HG02588 (cell line): ENCODE measurements at regions not wholly inside any gene's neighbourhood (a gene's known extent, or its start where the extent isn't known, plus 50 kb on each side); places are given as distances from the start of the nearest gene placed in this dataset.

Experiments used
- ATAC-seq: cut with Tn5 transposase; IDR thresholded peaks from one replicate; pipeline ENCODE4 v1.9.1; 2021; ENCODE audit warnings: mild to moderate bottlenecking, moderate library complexity; ENCODE audit not compliant: unreplicated experiment

GRCh38 chr9:87084407-87084806 lies 137.1 kb upstream of the GAS1 start:
- no peak for ATAC-seq

DNA sequence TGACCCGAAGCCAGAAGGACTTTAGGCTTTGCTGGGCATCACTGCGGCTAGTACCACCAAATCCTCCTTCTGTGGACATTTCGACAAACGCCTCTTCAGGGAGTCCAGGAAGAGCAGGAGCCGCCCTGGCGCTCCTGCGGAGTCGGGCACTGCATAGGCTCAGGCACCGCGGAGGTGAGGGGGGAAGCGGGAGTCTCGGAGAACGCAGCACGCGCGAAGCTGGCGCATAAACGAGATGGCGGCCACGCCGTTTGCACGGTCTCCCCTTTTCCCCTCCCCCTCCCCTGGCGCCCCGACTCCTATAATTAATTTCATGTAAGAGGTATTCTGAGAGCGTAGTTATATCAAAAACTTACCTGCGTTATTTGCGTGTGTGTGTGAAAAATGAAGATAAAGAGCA lies 137.8 kb upstream of the GAS1 start:
- ATAC-seq, result no peak

GRCh38 chr9:87085521-87085920 lies 138.2 kb upstream of the GAS1 start:
- no peak for ATAC-seq

- ATAC-seq, result no peak
Observed at GRCh38 chr9:87086221-87086818, 139.0 kb upstream of the GAS1 start.

GRCh38 chr9:87087197-87087596 lies 139.9 kb upstream of the GAS1 start:
- no peak for ATAC-seq

DNA sequence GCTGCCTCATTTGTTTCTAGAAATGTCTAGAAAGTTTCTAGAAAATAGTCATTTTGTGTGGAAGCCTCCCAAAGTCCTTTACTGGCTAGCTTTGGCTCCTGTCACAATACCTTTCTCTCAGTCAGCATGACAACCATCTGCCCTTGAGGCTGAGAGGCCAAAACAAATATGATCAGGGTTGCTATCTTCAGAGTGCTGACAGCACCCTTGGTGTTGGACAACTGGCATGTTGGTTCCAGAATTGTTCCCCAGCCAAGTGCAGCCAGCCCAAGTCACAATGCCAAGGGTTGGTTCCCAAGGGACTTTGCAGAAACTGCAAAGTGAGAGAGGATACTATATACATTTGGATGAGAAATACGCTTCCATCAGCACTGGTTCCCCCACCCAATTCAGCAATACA lies 140.9 kb upstream of the GAS1 start:
- ATAC-seq, result no peak

DNA sequence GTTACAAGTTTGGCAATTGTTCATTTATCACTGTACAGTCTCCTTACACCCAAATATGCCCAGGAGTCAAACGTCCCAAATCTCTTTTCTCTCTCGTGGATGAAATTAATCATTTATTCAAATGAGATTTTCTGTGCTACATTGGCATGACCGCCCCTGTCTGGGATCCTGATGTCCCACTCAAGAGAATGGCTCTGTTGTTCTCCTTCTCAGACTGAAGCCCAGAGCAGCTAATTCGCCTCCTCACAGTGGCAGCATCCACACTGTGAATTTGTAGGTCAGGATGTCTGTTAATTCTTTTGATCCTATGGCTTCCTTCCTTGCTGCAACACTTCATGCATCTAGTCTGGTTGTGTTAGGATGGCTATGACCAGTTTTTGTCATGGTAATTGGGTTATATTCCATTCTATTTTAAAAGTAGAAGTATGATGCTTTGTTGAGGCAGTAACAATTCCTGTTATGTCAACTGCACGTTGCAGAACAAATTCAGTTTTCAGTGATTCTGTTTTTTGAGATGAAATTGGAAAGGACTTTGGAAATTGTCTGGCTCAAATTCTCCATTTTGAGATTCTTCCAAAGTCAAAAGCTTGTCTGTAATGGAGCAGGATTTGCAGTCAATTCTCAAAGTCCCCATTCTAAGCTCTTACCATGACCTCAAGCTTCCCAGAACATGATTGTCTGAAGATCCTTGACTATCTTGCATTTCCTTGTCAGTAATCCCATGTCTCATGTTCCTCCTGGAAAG lies 141.5 kb upstream of the GAS1 start:
- ATAC-seq, result no peak

DNA sequence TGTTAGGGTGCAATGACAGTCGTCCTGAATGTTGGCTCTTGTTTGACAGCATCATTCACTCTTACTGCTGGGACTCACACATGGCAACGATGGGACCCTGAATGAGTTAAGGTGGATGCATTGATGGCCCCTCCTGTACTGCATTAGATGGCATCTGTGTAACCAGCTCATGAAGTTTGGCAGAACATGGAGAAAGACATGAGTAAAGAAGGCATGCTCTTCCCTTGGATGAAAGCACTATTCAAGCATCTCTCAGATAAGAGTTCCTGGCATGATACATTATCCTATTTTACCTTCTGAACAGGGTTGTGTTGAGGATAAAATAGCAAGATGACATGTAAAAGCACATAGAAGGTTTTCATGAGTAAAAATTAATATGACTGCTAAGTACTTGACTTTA lies 142.2 kb upstream of the GAS1 start:
- no peak for ATAC-seq

- ATAC-seq, result no peak
Observed at GRCh38 chr9:87089929-87090328, 142.6 kb upstream of the GAS1 start.

- no peak for ATAC-seq
Observed at GRCh38 chr9:87093777-87094176, 146.5 kb upstream of the GAS1 start.

DNA sequence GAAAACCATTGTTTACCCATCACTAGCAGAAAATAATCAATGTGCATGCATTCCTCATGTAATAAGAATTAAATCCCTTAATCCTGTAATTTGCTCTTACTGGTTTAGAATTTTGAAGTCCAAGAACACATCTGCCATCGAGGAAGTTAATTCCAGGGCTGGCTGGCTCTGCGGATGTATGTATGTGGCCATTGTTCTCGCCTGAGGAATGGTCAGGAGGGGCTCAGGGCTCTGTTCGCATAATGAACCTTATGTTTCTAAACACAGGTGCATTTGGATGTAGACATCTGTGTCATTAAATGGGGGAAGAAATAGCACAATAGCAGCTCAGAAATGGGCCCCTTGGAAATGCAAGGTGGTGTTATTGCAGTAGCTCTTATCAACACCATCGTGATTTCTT lies 148.6 kb upstream of the GAS1 start:
- no peak for ATAC-seq

DNA sequence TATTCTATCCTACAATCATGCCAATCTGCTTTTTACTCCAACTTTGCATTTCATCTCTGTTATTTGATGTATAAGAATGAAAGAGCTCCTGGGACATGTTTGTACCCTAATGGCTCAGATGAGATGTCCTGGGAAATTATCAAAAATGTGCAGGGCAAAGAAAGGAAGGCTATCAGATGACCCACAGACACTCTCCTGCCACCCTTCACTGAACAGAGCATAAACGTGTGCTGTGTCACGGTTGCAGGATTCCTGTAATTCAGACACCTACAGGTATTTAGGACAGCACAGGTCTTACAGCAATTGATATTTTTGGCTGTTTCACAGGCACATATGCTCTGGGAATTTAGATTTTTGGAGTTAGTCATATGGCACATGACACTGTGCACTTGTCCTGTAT lies 149.2 kb upstream of the GAS1 start:
- ATAC-seq, result no peak

DNA sequence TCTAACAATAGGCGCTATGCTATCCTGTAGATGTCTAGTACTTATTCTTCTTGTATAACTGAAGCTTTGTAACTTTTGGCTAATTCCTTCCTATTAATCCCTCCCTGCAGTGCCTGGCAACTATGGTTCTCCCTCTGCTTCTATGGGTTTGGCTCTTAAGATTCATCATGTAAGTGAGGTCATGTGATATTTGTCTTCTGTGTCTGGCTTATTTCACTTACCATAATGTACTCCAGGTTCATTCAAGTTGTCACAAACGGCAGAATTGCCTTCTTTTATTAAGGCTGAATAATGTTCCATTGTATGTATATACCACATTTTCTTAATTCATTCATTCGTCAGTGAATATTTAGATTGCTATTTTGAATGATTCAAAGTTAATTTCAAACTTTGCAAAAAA lies 149.9 kb upstream of the GAS1 start:
- no peak for ATAC-seq

DNA sequence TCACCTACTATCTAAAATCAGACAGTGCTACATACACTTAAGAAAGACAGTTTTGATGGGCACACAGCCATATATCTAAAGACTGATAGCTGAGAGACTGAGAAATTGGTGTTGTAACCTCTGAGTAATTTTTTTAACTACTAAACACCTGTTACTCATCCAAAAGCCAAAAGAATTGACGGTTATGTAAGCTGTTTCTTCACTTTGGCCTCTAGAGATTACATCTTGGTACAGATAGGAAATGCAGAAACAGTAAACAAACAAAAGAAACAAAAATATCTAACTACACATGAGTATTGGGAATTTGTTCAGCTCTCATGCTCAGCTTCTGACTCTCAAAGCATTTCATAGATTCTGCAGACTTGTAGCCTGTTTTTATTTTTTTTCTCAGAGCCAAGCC lies 152.1 kb upstream of the GAS1 start:
- no peak for ATAC-seq

DNA sequence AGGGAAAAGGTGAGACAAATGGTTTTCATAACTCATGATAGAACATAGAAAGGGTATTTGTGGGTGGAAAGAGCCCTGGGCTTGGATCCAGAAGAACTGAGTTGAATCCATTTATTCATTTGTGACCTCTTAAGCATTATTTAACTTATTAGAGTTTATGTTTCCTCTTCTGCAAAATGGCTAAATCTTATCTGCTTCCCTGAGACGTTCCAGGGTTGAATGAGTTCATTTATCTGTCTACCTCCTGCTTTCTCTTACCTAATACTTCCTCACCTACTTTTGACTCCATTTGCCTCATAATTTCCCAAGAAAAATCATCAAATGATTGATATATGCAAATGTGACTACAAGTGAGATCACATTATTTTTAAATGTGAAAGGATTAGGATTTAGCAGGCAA lies 152.7 kb upstream of the GAS1 start:
- no peak for ATAC-seq

- no peak for ATAC-seq
Observed at GRCh38 chr9:87102126-87102525, 154.8 kb upstream of the GAS1 start.

- ATAC-seq, result no peak
Observed at GRCh38 chr9:87107072-87107471, 159.8 kb upstream of the GAS1 start.

DNA sequence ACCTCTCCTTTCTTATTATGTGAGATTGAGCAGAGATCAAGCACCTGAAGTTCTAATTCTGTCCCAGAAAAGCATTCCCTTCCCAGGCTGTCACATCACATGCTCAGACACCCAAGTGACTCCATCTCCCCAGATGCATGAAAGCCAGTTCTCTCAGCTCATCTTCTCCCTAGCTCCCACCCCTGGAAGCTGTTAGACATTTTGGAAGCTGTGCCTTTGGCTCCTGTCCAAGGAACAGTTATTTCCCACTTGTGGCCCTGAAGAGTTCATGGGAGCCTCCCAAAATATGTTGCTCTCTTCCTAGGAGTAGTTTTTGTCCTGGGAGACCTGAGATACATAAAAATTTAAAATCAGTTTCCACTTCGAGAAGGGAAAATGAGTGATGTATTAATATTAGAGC lies 161.4 kb upstream of the GAS1 start:
- ATAC-seq, result no peak

- ATAC-seq, result no peak
Observed at GRCh38 chr9:87109231-87109631, 161.9 kb upstream of the GAS1 start.

DNA sequence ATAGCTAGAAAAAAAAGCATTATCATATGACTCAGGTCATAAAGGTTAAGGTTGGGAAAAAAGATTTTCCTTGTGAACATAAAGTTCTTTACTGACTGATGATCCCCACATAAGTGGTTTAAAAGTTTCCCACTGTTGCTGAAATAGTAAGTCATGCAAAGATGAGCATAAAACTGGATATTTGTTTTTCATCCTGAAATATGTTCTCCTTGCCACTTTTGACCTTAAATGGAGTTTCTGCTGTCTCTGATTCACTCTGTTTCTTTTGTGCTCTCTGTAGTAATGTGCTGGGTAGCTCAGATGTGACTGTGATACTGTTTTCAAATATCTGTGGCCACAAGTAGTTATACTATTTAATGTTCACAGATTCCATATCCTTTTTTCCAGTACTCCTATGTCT lies 162.5 kb upstream of the GAS1 start:
- ATAC-seq, result no peak

DNA sequence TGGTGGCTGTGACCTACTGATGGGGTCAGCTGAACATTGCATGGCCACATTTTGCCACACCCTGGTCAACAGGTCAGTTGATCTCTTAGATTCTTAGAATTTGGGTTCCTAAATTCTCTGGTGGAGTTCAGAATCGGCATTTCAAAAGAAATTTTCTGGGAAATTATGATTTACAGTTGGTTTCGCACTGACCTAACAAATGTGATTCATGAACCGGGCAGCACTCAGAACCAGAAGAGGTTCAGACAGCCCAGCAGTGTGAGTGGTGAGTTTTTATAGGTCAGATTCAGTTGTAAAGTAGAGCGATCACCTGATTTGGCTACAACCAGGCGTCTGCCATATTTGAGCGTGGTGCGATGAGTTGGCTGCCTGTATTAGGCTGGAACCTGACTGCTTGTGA lies 163.7 kb upstream of the GAS1 start:
- no peak for ATAC-seq

DNA sequence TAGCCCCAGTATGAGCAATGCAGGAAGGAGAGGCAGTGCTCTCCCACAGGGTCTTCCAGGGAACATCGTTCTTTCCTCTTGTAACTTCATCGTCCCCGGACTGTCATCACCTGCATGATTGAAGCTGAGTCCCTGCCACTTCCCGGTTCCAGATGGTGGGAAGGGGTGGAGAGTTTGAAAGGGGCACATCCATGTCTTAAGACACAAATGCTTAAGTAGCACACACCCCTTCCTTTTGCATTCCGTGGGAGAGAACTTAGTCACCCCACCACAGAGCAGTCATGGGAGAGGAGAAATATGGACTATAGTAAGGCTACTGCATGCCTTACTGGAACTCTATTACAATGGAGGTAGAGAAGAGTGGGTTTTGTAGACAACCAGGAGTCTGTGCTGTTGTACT lies 165.3 kb upstream of the GAS1 start:
- ATAC-seq, result no peak

- ATAC-seq, result no peak
Observed at GRCh38 chr9:87113874-87114273, 166.6 kb upstream of the GAS1 start.
